SK-N-SH treated with all-trans-retinoic acid at 6 μM for 48 hours (cell line): ENCODE measurements at regions not wholly inside any gene's neighbourhood (a gene's known extent, or its start where the extent isn't known, plus 50 kb on each side); places are given as distances from the start of the nearest gene placed in this dataset.
"Not testable (repeated sequence)": the region's sequence is repeated elsewhere in the genome, so short reads cannot be mapped to it uniquely, and the experiment has no call there.

Source experiments
- ATAC-seq: fragments of 200-7000 bp; cut with Tn5 transposase; 3 replicates; pipeline ENCODE4 v1.9.1; 2020; ENCODE audit warnings: mild to moderate bottlenecking, moderate library complexity
- ARNTL ChIP-seq: fragments of 450-650 bp; formaldehyde crosslinking; IDR thresholded peaks from 2 replicates; pipeline ENCODE4 v1.5.0; 2020; ENCODE audit warnings: low read depth, mild to moderate bottlenecking, moderate library complexity, borderline replicate concordance
- BACH2 ChIP-seq: fragments of 250-450 bp; sonication (Bioruptor Pico); IDR thresholded peaks from 2 replicates; pipeline ENCODE4 v1.9.0; 2021; ENCODE audit warnings: mild to moderate bottlenecking, borderline replicate concordance
- ESRRG ChIP-seq: fragments of 250-450 bp; sonication (Bioruptor Pico); IDR thresholded peaks from 2 replicates; pipeline ENCODE4 v1.6.1; 2021; ENCODE audit warnings: mild to moderate bottlenecking
- GLIS3 ChIP-seq: fragments of 250-450 bp; sonication (Bioruptor Pico); IDR thresholded peaks from 2 replicates; pipeline ENCODE4 v1.5.0; 2020; ENCODE audit warnings: mild to moderate bottlenecking, moderate library complexity
- ISL1 ChIP-seq: fragments of 250-450 bp; sonication (Bioruptor Pico); IDR thresholded peaks from 2 replicates; pipeline ENCODE4 v2.1.2; 2022; ENCODE audit warnings: mild to moderate bottlenecking, moderate library complexity
- OSR1 ChIP-seq: fragments of 250-450 bp; sonication (Bioruptor Pico); IDR thresholded peaks from 2 replicates; pipeline ENCODE4 v1.8.0; 2022; ENCODE audit warnings: moderate library complexity, mild to moderate bottlenecking, inconsistent platforms
- PPARA ChIP-seq: fragments of 250-450 bp; sonication (Bioruptor Pico); IDR thresholded peaks from 2 replicates; pipeline ENCODE4 v1.5.0; 2020; ENCODE audit warnings: mild to moderate bottlenecking, borderline replicate concordance
- RARB ChIP-seq: fragments of 250-450 bp; sonication (Bioruptor Pico); IDR thresholded peaks from 2 replicates; pipeline ENCODE4 v1.8.0; 2021; ENCODE audit warnings: mild to moderate bottlenecking, moderate library complexity
- SNAI2 ChIP-seq: fragments of 250-450 bp; sonication (Bioruptor Pico); IDR thresholded peaks from 2 replicates; pipeline ENCODE4 v1.5.0; 2020; ENCODE audit warnings: mild to moderate bottlenecking, moderate library complexity
- TCF4 ChIP-seq: fragments of 250-450 bp; sonication (Bioruptor Pico); IDR thresholded peaks from 2 replicates; pipeline ENCODE4 v1.8.0; 2021; ENCODE audit warnings: mild to moderate bottlenecking, moderate library complexity, borderline replicate concordance
- TOX ChIP-seq: fragments of 250-450 bp; sonication (Bioruptor Pico); IDR thresholded peaks from 2 replicates; pipeline ENCODE4 v1.8.0; 2021; ENCODE audit warnings: mild to moderate bottlenecking, moderate library complexity, borderline replicate concordance
- TSHZ2 ChIP-seq: fragments of 250-450 bp; sonication (Bioruptor Pico); IDR thresholded peaks from 2 replicates; pipeline ENCODE4 v1.5.0; 2020; ENCODE audit warnings: mild to moderate bottlenecking, moderate library complexity
- ZC3H10 ChIP-seq: fragments of 250-450 bp; sonication (Bioruptor Pico); IDR thresholded peaks from 2 replicates; pipeline ENCODE4 v1.5.1; 2021; ENCODE audit warnings: mild to moderate bottlenecking, moderate library complexity
- ZFP3 ChIP-seq: fragments of 250-450 bp; sonication (Bioruptor Pico); IDR thresholded peaks from 2 replicates; pipeline ENCODE4 v1.5.0; 2020; ENCODE audit warnings: mild to moderate bottlenecking, moderate library complexity
- ZFP30 ChIP-seq: fragments of 450-650 bp; formaldehyde crosslinking; IDR thresholded peaks from 2 replicates; pipeline ENCODE4 v1.5.0; 2022; ENCODE audit warnings: mild to moderate bottlenecking, moderate library complexity
- ZNF565 ChIP-seq: fragments of 450-650 bp; formaldehyde crosslinking; conservative IDR thresholded peaks from 2 replicates; pipeline ENCODE4 v1.5.0; 2020; ENCODE audit warnings: low read depth, mild to moderate bottlenecking, moderate library complexity
- ZNF70 ChIP-seq: fragments of 450-650 bp; formaldehyde crosslinking; IDR thresholded peaks from 2 replicates; pipeline ENCODE4 v1.5.0; 2020; ENCODE audit warnings: mild to moderate bottlenecking, moderate library complexity
- ZNF8 ChIP-seq: fragments of 450-650 bp; formaldehyde crosslinking; IDR thresholded peaks from 2 replicates; pipeline ENCODE4 v1.5.0; 2020; ENCODE audit warnings: mild to moderate bottlenecking, moderate library complexity
- TF ChIP-seq, protein P1 (sequence below): fragments of 250-450 bp; sonication (Bioruptor Pico); IDR thresholded peaks from 2 replicates; pipeline ENCODE4 v1.5.1; 2020; ENCODE audit warnings: low read depth, mild to moderate bottlenecking, moderate library complexity
- TF ChIP-seq, protein P2 (sequence below): fragments of 250-450 bp; sonication (Bioruptor Pico); IDR thresholded peaks from 2 replicates; pipeline ENCODE4 v1.8.0; 2021; ENCODE audit warnings: low read depth, mild to moderate bottlenecking, moderate library complexity, borderline replicate concordance
- TF ChIP-seq, protein P3 (sequence below): fragments of 250-450 bp; sonication (Bioruptor Pico); IDR thresholded peaks from 2 replicates; pipeline ENCODE4 v1.5.1; 2021; ENCODE audit warnings: mild to moderate bottlenecking, moderate library complexity
- TF ChIP-seq, protein P4 (sequence below): fragments of 250-450 bp; sonication (Bioruptor Pico); IDR thresholded peaks from 2 replicates; pipeline ENCODE4 v1.8.0; 2020; ENCODE audit warnings: mild to moderate bottlenecking, moderate library complexity, borderline replicate concordance

GRCh38 chr5:82446809-82447208, 168.7 kb upstream of the RPS23 start (continued):
- TF ChIP-seq ZFP30, result no peak
- TF ChIP-seq RARB (CRISPR knock-in tag), result no peak
- no peak for TF ChIP-seq ARNTL (CRISPR knock-in tag)
- no peak for TF ChIP-seq ZNF565 (CRISPR knock-in tag)
- no peak for TF ChIP-seq PPARA (CRISPR knock-in tag)

GRCh38 chr5:82445726-82446335, 167.7 kb upstream of the RPS23 start:
- no peak for ATAC-seq
- TF ChIP-seq TOX (CRISPR knock-in tag) (no peak), ZNF565 (CRISPR knock-in tag) (no peak), ISL1 (CRISPR knock-in tag) (no peak)
- TF ChIP-seq, protein P1, sequence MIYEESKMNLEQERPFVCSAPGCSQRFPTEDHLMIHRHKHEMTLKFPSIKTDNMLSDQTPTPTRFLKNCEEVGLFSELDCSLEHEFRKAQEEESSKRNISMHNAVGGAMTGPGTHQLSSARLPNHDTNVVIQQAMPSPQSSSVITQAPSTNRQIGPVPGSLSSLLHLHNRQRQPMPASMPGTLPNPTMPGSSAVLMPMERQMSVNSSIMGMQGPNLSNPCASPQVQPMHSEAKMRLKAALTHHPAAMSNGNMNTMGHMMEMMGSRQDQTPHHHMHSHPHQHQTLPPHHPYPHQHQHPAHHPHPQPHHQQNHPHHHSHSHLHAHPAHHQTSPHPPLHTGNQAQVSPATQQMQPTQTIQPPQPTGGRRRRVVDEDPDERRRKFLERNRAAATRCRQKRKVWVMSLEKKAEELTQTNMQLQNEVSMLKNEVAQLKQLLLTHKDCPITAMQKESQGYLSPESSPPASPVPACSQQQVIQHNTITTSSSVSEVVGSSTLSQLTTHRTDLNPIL, result no peak

DNA sequence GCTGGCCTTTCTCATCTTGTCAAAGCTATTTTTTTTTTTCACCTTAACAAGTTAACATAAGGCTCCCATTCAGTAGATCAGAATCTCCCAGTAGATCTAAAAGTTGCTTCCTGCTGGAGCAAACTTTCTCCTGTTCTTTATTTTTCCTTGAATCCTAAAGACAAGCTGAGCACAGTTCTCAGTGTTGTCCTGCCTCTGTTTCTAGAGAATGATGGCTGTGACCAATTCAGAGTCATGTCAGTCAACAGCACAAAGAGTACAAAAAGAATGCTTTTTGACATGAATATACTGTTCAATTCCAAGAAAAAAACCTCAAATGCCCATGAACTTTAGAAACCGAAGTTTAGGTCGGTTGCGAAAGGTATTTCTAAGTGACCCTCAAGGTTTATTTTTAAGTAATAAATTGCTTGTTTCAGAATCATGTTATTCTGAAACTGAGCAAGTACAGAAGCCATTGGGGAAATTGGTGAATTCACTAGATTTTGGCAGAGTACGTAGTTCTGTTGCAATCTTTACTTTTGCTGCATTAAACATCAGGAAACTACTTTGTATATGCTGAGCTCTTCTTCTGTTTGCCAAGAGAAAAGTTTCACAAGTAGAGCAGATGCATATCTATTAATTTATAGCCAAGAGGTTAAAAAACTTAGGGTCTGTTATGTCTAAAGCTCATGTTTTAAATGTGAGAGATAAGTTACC, 161.7 kb upstream of the RPS23 start:
- TF ChIP-seq, protein P1, result no peak
- TF ChIP-seq ZFP3 (CRISPR knock-in tag), result no peak
- no peak for ATAC-seq

GRCh38 chr5:82437565-82437964, 159.4 kb upstream of the RPS23 start:
- not testable (repeated sequence) for ATAC-seq

GRCh38 chr5:82436291-82436690, 158.1 kb upstream of the RPS23 start:
- TF ChIP-seq ZC3H10 (CRISPR knock-in tag) (no peak), TSHZ2 (CRISPR knock-in tag) (no peak), ZNF70 (CRISPR knock-in tag) (no peak), TCF4 (CRISPR knock-in tag) (no peak), ZNF8 (CRISPR knock-in tag) (no peak), OSR1 (no peak), TOX (CRISPR knock-in tag) (no peak), ARNTL (CRISPR knock-in tag) (no peak), ZNF565 (CRISPR knock-in tag) (no peak), ESRRG (CRISPR knock-in tag) (no peak), GLIS3 (CRISPR knock-in tag) (no peak), ISL1 (CRISPR knock-in tag) (no peak), ZFP30 (no peak), ZFP3 (CRISPR knock-in tag) (no peak), PPARA (CRISPR knock-in tag) (no peak), SNAI2 (CRISPR knock-in tag) (no peak), BACH2 (CRISPR knock-in tag) (no peak)
- TF ChIP-seq, protein P2, sequence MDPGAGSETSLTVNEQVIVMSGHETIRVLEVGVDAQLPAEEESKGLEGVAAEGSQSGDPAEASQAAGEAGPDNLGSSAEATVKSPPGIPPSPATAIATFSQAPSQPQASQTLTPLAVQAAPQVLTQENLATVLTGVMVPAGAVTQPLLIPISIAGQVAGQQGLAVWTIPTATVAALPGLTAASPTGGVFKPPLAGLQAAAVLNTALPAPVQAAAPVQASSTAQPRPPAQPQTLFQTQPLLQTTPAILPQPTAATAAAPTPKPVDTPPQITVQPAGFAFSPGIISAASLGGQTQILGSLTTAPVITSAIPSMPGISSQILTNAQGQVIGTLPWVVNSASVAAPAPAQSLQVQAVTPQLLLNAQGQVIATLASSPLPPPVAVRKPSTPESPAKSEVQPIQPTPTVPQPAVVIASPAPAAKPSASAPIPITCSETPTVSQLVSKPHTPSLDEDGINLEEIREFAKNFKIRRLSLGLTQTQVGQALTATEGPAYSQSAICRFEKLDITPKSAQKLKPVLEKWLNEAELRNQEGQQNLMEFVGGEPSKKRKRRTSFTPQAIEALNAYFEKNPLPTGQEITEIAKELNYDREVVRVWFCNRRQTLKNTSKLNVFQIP (CRISPR knock-in tag), result no peak
- TF ChIP-seq, protein P3, sequence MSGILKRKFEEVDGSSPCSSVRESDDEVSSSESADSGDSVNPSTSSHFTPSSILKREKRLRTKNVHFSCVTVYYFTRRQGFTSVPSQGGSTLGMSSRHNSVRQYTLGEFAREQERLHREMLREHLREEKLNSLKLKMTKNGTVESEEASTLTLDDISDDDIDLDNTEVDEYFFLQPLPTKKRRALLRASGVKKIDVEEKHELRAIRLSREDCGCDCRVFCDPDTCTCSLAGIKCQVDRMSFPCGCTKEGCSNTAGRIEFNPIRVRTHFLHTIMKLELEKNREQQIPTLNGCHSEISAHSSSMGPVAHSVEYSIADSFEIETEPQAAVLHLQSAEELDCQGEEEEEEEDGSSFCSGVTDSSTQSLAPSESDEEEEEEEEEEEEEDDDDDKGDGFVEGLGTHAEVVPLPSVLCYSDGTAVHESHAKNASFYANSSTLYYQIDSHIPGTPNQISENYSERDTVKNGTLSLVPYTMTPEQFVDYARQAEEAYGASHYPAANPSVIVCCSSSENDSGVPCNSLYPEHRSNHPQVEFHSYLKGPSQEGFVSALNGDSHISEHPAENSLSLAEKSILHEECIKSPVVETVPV (CRISPR knock-in tag), result no peak
- TF ChIP-seq, protein P4, sequence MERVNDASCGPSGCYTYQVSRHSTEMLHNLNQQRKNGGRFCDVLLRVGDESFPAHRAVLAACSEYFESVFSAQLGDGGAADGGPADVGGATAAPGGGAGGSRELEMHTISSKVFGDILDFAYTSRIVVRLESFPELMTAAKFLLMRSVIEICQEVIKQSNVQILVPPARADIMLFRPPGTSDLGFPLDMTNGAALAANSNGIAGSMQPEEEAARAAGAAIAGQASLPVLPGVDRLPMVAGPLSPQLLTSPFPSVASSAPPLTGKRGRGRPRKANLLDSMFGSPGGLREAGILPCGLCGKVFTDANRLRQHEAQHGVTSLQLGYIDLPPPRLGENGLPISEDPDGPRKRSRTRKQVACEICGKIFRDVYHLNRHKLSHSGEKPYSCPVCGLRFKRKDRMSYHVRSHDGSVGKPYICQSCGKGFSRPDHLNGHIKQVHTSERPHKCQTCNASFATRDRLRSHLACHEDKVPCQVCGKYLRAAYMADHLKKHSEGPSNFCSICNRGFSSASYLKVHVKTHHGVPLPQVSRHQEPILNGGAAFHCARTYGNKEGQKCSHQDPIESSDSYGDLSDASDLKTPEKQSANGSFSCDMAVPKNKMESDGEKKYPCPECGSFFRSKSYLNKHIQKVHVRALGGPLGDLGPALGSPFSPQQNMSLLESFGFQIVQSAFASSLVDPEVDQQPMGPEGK (CRISPR knock-in tag), result no peak
- TF ChIP-seq, all 23 proteins: peak for 0

More at GRCh38 chr5:82436291-82436690, 158.1 kb upstream of the RPS23 start:
- ATAC-seq, result no peak
